ENCODE measurements at regions not wholly inside any gene's neighbourhood (a gene's known extent, or its start where the extent isn't known, plus 50 kb on each side); places are given as distances from the start of the nearest gene placed in this dataset.

DNA sequence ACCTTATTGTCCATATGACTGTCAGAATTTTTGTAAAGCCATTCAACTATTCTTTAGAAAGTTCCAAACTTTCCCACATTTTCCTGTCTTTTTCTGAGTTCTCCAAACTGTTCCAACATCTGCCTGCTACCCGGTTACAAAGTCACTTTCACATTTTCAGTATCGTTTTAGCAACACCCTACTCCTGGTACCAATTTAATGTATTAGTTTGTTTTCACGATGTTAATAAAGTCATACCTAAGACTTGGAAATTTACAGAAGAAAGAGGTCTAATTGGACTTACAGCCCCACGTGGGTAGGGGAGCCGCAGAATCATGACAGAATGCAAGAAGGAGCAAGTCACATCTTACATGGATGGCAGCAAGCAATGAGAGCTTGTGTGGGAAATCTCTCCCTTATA lies 867.8 kb downstream of the AMY1C start:
- no peak overlapping the region for H3K4me3 ChIP-seq
- intact Hi-C loops (cut with micrococcal nuclease; ENCODE audit: unreplicated experiment) (no loop called here), in situ Hi-C loops (cut with MboI) (no loop called here)
- CTCF ChIA-PET, result no interaction called here
- WGBS (ENCODE audit: insufficient coverage, insufficient replicate concordance, low lambda C conversion rate, missing lambda C conversion rate), result 45% methylated on average over 5 of the region's 5 CpGs
- FAIRE-seq, result no peak
- no peak for DNase-seq (ENCODE audit: low read depth, low spot score)
- no peak overlapping the region for H2AFZ ChIP-seq (ENCODE audit: control insufficient read depth, low read depth, low read length)
- no peak for ATAC-seq
- SMC1A ChIA-PET (ENCODE audit: uncharacterized antibody, unreplicated experiment), result no interaction called here
- H3K36me3 ChIP-seq (ENCODE audit: control insufficient read depth in 2 of 2, insufficient read depth in 2 of 2, low read length in 1 of 2), result no peaks in the 10 kb centered on the region
- H3K27ac ChIP-seq (ENCODE audit: control insufficient read depth, insufficient read depth), result no peak overlapping the region
- no peaks in the 10 kb centered on the region for H3K4me1 ChIP-seq (ENCODE audit: control insufficient read depth, insufficient read depth, low read length)
- RAD21 ChIA-PET (ENCODE audit: unreplicated experiment), result no interaction called here
- no TSS peak for BruUV-seq (replicated peaks)
- H4K20me1 ChIP-seq (ENCODE audit: control insufficient read depth, insufficient read depth), result no peaks in the 10 kb centered on the region
- POLR2A ChIA-PET, result no interaction called here
- H3K9me3 ChIP-seq (replicated peaks; ENCODE audit: control insufficient read depth, insufficient read depth, low read length), result no peaks in the 10 kb centered on the region; the same call in 2 of the 3 replicates
- no peak overlapping the region for H3K9ac ChIP-seq (ENCODE audit: control insufficient read depth, insufficient read depth, low read length)
- H3K4me2 ChIP-seq (ENCODE audit: control insufficient read depth, insufficient read depth), result no peak overlapping the region
- H3K79me2 ChIP-seq (ENCODE audit: control insufficient read depth, insufficient read depth, low read length), result no peaks in the 10 kb centered on the region
- TF ChIP-seq KAT2A (conservative IDR thresholded peaks at IDR 0.05; ENCODE audit: control insufficient read depth, low read depth, low read length) (no peak), SMAD5 (IDR thresholded peaks at IDR 0.05; ENCODE audit: low read depth) (no peak), CBFB (IDR thresholded peaks at IDR 0.05; ENCODE audit: low read depth) (no peak), SPI1 (IDR thresholded peaks at IDR 0.05; ENCODE audit: borderline replicate concordance, insufficient read depth, low read depth, low read length) (no peak), BCL11A (IDR thresholded peaks at IDR 0.05; ENCODE audit: low read depth, low read length) (no peak), SMARCA5 (IDR thresholded peaks at IDR 0.05) (no peak)
- TF ChIP-seq, protein P1, sequence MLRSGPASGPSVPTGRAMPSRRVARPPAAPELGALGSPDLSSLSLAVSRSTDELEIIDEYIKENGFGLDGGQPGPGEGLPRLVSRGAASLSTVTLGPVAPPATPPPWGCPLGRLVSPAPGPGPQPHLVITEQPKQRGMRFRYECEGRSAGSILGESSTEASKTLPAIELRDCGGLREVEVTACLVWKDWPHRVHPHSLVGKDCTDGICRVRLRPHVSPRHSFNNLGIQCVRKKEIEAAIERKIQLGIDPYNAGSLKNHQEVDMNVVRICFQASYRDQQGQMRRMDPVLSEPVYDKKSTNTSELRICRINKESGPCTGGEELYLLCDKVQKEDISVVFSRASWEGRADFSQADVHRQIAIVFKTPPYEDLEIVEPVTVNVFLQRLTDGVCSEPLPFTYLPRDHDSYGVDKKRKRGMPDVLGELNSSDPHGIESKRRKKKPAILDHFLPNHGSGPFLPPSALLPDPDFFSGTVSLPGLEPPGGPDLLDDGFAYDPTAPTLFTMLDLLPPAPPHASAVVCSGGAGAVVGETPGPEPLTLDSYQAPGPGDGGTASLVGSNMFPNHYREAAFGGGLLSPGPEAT (IDR thresholded peaks at IDR 0.05; ENCODE audit: low read depth), result no peak
- no peaks in the 10 kb centered on the region for H3K27me3 ChIP-seq (replicated peaks in 1 of 2; ENCODE audit: control insufficient read depth in 2 of 2, insufficient read depth in 2 of 2, low read length in 1 of 2)

DNA sequence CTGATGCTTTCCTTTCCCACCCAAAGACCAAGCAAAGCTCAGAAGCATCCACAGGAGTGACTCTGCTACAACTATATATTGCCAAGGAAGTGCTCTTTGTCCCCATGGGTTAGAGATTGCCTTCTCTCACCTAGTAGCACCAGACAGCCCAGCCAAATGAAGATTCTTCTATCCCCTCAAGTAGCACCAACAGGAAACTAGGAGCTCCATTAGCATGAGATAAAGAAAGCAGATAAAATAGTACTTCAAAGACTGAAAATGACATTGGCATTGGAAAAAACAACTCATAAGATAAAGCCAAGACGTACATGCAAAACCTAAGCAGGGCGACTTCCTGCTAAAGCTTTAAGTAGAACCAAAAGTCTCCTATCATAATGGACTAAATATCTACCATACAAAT lies 871.5 kb downstream of the AMY1C start:
- 37% methylated on average over 2 of the region's 2 CpGs for WGBS (ENCODE audit: insufficient coverage, insufficient replicate concordance, low lambda C conversion rate, missing lambda C conversion rate)
- BruUV-seq (replicated peaks), result no TSS peak
- FAIRE-seq, result no peak
- intact Hi-C loops (cut with micrococcal nuclease; ENCODE audit: unreplicated experiment), result no loop called here
- H3K4me2 ChIP-seq (ENCODE audit: control insufficient read depth, insufficient read depth), result no peak overlapping the region
- no peak for ATAC-seq
- ChIA-PET SMC1A (ENCODE audit: uncharacterized antibody, unreplicated experiment) (interaction anchor here (0.5 kb wide), 1 partner anchor 234 kb away, joined by 3 read pairs; no protein-coding TSS in a partner anchor), POLR2A (no interaction called here), RAD21 (ENCODE audit: unreplicated experiment) (no interaction called here), CTCF (no interaction called here)
- TF ChIP-seq IRF4 (IDR thresholded peaks at IDR 0.05; ENCODE audit: low read depth, low read length), result no peak
- TF ChIP-seq CBX5 (IDR thresholded peaks at IDR 0.05; ENCODE audit: low read depth), result no peak
- no peak for TF ChIP-seq NFXL1 (IDR thresholded peaks at IDR 0.05; ENCODE audit: borderline replicate concordance)
- TF ChIP-seq EZH2 (IDR thresholded peaks at IDR 0.05; ENCODE audit: borderline replicate concordance, control insufficient read depth, low read depth, low read length), result no peak
- no peak for TF ChIP-seq RUNX3 (IDR thresholded peaks at IDR 0.05; ENCODE audit: low read length)
- H3K36me3 ChIP-seq (ENCODE audit: control insufficient read depth in 2 of 2, insufficient read depth in 2 of 2, low read length in 1 of 2), result no peaks in the 10 kb centered on the region
- H2AFZ ChIP-seq (ENCODE audit: control insufficient read depth, low read depth, low read length), result no peak overlapping the region
- H3K4me1 ChIP-seq (ENCODE audit: control insufficient read depth, insufficient read depth, low read length), result no peaks in the 10 kb centered on the region
- H3K79me2 ChIP-seq (ENCODE audit: control insufficient read depth, insufficient read depth, low read length), result no peaks in the 10 kb centered on the region
- no peaks in the 10 kb centered on the region for H3K27me3 ChIP-seq (replicated peaks in 1 of 2; ENCODE audit: control insufficient read depth in 2 of 2, insufficient read depth in 2 of 2, low read length in 1 of 2)
- H3K4me3 ChIP-seq, result no peak overlapping the region
- no peak for DNase-seq (ENCODE audit: low read depth, low spot score)
- in situ Hi-C loops (cut with MboI), result no loop called here
- H3K9me3 ChIP-seq (replicated peaks; ENCODE audit: control insufficient read depth, insufficient read depth, low read length), result no peaks in the 10 kb centered on the region; the same call in 2 of the 3 replicates
- no peak overlapping the region for H3K27ac ChIP-seq (ENCODE audit: control insufficient read depth, insufficient read depth)
- no peaks in the 10 kb centered on the region for H4K20me1 ChIP-seq (ENCODE audit: control insufficient read depth, insufficient read depth)
- no peak overlapping the region for H3K9ac ChIP-seq (ENCODE audit: control insufficient read depth, insufficient read depth, low read length)

Measured in GM12878 (cell line).